HCT116 (cell line): ENCODE measurements at regions not wholly inside any gene's neighbourhood (a gene's known extent, or its start where the extent isn't known, plus 50 kb on each side); places are given as distances from the start of the nearest gene placed in this dataset.

Experiments
- ATAC-seq: fragments of 200-7000 bp; cut with Tn5 transposase; 2 replicates; pipeline ENCODE4 v1.9.1; 2020; ENCODE audit warnings: mild to moderate bottlenecking, moderate library complexity
- BruUV-seq: library from RNA; stranded (reverse); fragments of 400-500 nt; replicated peaks from 2 replicates; lab custom pipeline; 2021; lab: Mats Ljungman, UMichigan
- CTCF ChIA-PET: fragments of 300-600 bp; sonication (Branson Sonifier 250); formaldehyde crosslinking; loops from one replicate; lab custom pipeline; 2021; ENCODE audit warnings: antibody characterized with exemption; lab: Charles Lee
- POLR2A ChIA-PET: fragments of 300-600, 350-600 bp; sonication (Branson Sonifier 250); formaldehyde crosslinking; loops from one replicate; lab custom pipeline; 2021; ENCODE audit warnings: antibody characterized with exemption; lab: Charles Lee
- RAD21 ChIA-PET, 2 experiments: fragments of 300-600 bp; sonication (Branson Sonifier 250); formaldehyde crosslinking; loops; one replicate each; lab custom pipeline; 2023; ENCODE audit warnings: low total read pairs in 2 of 2; ENCODE audit not compliant: uncharacterized antibody in 2 of 2, unreplicated experiment in 2 of 2, low non-redundant PET in 1 of 2; lab: Charles Lee
- DNase-seq: peaks from one replicate; pipeline ENCODE4 v3.0.0-alpha.2; 2010; ENCODE audit warnings: low read depth, low spot score
- H2AFZ ChIP-seq: fragments of 200-600 bp; shearing (Covaris generic), sonication (generic); 2 replicates; pipeline ENCODE4 v1.6.1; 2017; ENCODE audit warnings: low read depth, mixed run types, mixed read lengths, antibody characterized with exemption, low read length; ENCODE audit not compliant: poor library complexity, severe bottlenecking
- H3K27ac ChIP-seq: 2 replicates; pipeline ENCODE4 v1.5.1; 2012; ENCODE audit warnings: low read depth, low read length
- H3K27me3 ChIP-seq: fragments of 200-600 bp; sonication (generic); 2 replicates; pipeline ENCODE4 v1.6.1; 2016; ENCODE audit warnings: mixed run types, low read length, mixed read lengths; ENCODE audit not compliant: insufficient read depth
- H3K36me3 ChIP-seq, 2 experiments: fragments of 200-500 bp in 1 of 2; fragments of 200-600 bp in 1 of 2; sonication (Bioruptor generic) in 1 of 2; sonication (generic) in 1 of 2; 2 replicates each; pipeline versions ENCODE4 v1.5.1 to v1.6.1; 2014 to 2016; ENCODE audit warnings: low read length in 2 of 2, inconsistent platforms in 1 of 2, mixed read lengths in 1 of 2, mixed run types in 1 of 2; ENCODE audit not compliant: insufficient read depth in 2 of 2, control insufficient read depth in 1 of 2
- H3K4me1 ChIP-seq, 2 experiments: fragments of 200-600 bp in 1 of 2; sonication (generic) in 1 of 2; 2 replicates each; pipeline versions ENCODE4 v1.5.1 to v1.6.1; 2012 to 2017; ENCODE audit warnings: low read length in 2 of 2, inconsistent platforms in 1 of 2, mild to moderate bottlenecking in 1 of 2, mixed read lengths in 1 of 2, mixed run types in 1 of 2, moderate library complexity in 1 of 2; ENCODE audit not compliant: insufficient read depth in 2 of 2, control insufficient read depth in 1 of 2
- H3K4me2 ChIP-seq: fragments of 200-600 bp; sonication (generic); 2 replicates; pipeline ENCODE4 v1.6.1; 2017; ENCODE audit warnings: mixed run types, low read length, mixed read lengths
- H3K4me3 ChIP-seq, 2 experiments: fragments of 200-600 bp in 1 of 2; sonication (generic) in 1 of 2; replicated peaks in 1 of 2; 2 replicates each; pipeline ENCODE4 v1.5.1; 2011 to 2016; ENCODE audit warnings: low read length in 2 of 2, control low read depth in 1 of 2, low read depth in 1 of 2, mild to moderate bottlenecking in 1 of 2, mixed read lengths in 1 of 2, mixed run types in 1 of 2
- H3K79me2 ChIP-seq: fragments of 200-600 bp; sonication (generic); 2 replicates; pipeline ENCODE4 v1.6.1; 2017; ENCODE audit warnings: mild to moderate bottlenecking, mixed run types, low read length, moderate library complexity, mixed read lengths; ENCODE audit not compliant: insufficient read depth
- H3K9ac ChIP-seq: fragments of 200-600 bp; sonication (generic); 2 replicates; pipeline ENCODE4 v1.6.1; 2016; ENCODE audit warnings: low read length, mixed read lengths
- H3K9me2 ChIP-seq: fragments of 200-600 bp; sonication (generic), shearing (Covaris generic); 2 replicates; pipeline ENCODE4 v1.6.1; 2017; ENCODE audit warnings: mixed run types, mild to moderate bottlenecking, moderate library complexity; ENCODE audit not compliant: insufficient read depth
- H3K9me3 ChIP-seq, 2 experiments: fragments of 200-500 bp in 1 of 2; fragments of 200-600 bp in 1 of 2; sonication (Bioruptor generic) in 1 of 2; sonication (generic) in 1 of 2; 2 replicates each; pipeline ENCODE4 v1.6.1; 2014 to 2017; ENCODE audit warnings: low read length in 2 of 2, mixed read lengths in 2 of 2, inconsistent platforms in 1 of 2, low read depth in 1 of 2, mild to moderate bottlenecking in 1 of 2, mixed run types in 1 of 2, moderate library complexity in 1 of 2; ENCODE audit not compliant: control insufficient read depth in 1 of 2, insufficient read depth in 1 of 2
- H4K20me1 ChIP-seq: fragments of 200-600 bp; sonication (generic), shearing (Covaris generic); 2 replicates; pipeline ENCODE4 v1.6.1; 2017; ENCODE audit warnings: mixed run types, mild to moderate bottlenecking, moderate library complexity; ENCODE audit not compliant: insufficient read depth
- CBX3 ChIP-seq: IDR thresholded peaks from 2 replicates; pipeline ENCODE4 v1.6.1; 2012; ENCODE audit warnings: low read depth
- ELF1 ChIP-seq: IDR thresholded peaks from 2 replicates; pipeline ENCODE4 v1.6.1; 2012; ENCODE audit warnings: low read depth, borderline replicate concordance
- FOSL1 ChIP-seq: IDR thresholded peaks from 2 replicates; pipeline ENCODE4 v1.6.1; 2012; ENCODE audit warnings: low read depth
- POLR2A ChIP-seq: IDR thresholded peaks from 2 replicates; pipeline ENCODE4 v1.7.0; 2011; ENCODE audit warnings: borderline replicate concordance; ENCODE audit not compliant: insufficient read depth, insufficient read length; ENCODE audit errors: extremely low read depth
- POLR2AphosphoS5 ChIP-seq: IDR thresholded peaks from 2 replicates; pipeline ENCODE4 v1.6.1; 2011; ENCODE audit warnings: mild to moderate bottlenecking, low read depth, low read length, moderate library complexity
- SIN3A ChIP-seq: IDR thresholded peaks from 2 replicates; pipeline ENCODE4 v1.6.1; 2012; ENCODE audit warnings: low read depth
- SP1 ChIP-seq: IDR thresholded peaks from 2 replicates; pipeline ENCODE4 v1.6.1; 2012; ENCODE audit warnings: low read depth
- TCF7L2 ChIP-seq: IDR thresholded peaks from 2 replicates; pipeline ENCODE4 v1.7.0; 2011; ENCODE audit warnings: borderline replicate concordance, inconsistent platforms; ENCODE audit not compliant: insufficient read depth, insufficient read length; ENCODE audit errors: extremely low read depth
- ZNF274 ChIP-seq: fragments of 200-500 bp; sonication (Bioruptor generic); IDR thresholded peaks from 2 replicates; pipeline ENCODE4 v1.6.1; 2014; ENCODE audit warnings: mild to moderate bottlenecking, low read depth, low read length, inconsistent platforms
- intact Hi-C: fragments of 100-400 bp; cut with micrococcal nuclease; formaldehyde crosslinking; loops from 2 replicates; pipeline ENCODE4 v1.10.0; 2022
- TF ChIP-seq, protein P1 (sequence below), 3 experiments: fragments of 200-600 bp in 1 of 3; sonication (generic) in 1 of 3; IDR thresholded peaks in 2 of 3; conservative IDR thresholded peaks in 1 of 3; 2 replicates each; pipeline ENCODE4 v1.5.1; 2012 to 2017; ENCODE audit warnings: low read depth in 2 of 3, low read length in 2 of 3, antibody characterized with exemption in 1 of 3, borderline replicate concordance in 1 of 3, control low read depth in 1 of 3, mild to moderate bottlenecking in 1 of 3, mixed read lengths in 1 of 3, mixed run types in 1 of 3, moderate library complexity in 1 of 3; ENCODE audit not compliant: insufficient read depth in 1 of 3
- TF ChIP-seq, protein P2 (sequence below): IDR thresholded peaks from 2 replicates; pipeline ENCODE4 v1.6.1; 2012; ENCODE audit warnings: low read depth

DNA sequence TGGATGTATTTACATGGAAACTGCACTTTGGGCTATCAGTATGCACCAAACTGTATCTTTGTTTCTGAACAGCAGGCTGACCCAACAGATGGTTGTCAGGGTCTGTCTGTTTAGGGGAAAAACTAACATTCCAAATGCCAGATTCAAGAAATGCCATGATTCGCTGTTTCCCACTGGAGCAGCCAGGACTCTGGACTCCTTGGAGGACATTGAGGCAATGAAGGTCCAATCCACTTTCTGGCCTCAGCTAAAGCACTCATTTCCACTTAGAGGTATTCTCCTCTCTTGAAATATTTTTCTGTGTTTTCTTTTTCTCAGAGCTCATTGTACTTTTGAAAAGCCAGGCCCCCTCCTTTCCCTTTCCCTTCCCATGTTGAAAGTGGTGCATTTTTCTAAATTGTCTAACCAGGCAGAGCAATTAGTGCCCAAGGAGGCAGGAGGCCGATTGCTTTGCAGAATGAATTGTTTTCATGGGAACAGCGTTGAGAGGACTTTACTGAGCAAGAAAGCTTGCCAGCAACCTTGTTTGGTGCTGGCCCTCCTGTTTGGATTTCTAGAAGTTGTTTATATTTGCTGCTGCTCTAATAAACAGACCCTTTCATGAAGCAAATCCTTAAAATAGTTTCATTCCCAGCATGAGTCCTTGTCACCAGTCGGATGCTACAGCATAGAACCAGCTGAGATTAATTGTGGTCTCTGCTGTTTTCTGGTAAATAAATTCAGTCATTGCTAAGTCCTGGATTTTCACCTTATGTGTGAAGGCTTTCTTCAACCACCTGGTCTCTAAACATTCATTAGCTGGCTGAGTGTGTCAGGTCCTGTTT is 132.8 kb upstream of the TAF11L2 start:
- ATAC-seq: no peak
- Histone ChIP-seq H3K4me3 (no peak overlapping the region), H3K9ac (no peak overlapping the region), H3K9me2 (no peaks in the 10 kb centered on the region), H3K4me2 (no peak overlapping the region), H3K36me3 (no peaks in the 10 kb centered on the region), H4K20me1 (no peaks in the 10 kb centered on the region)
- POLR2A ChIA-PET: interaction anchor here (0.5 kb wide), 1 partner anchor 8 kb away, joined by 3 read pairs; no protein-coding TSS in a partner anchor
- BruUV-seq: no TSS peak
- intact Hi-C loops: no loop called here
- no peak for DNase-seq
- TF ChIP-seq TCF7L2: no peak
- no peak for TF ChIP-seq FOSL1
- no peak for TF ChIP-seq ZNF274
- TF ChIP-seq, all 23 proteins: peak for 0
- ChIA-PET RAD21 (no interaction called here), CTCF (no interaction called here)
- Histone ChIP-seq H3K9me3 (no peaks in the 10 kb centered on the region), H3K27me3 (no peaks in the 10 kb centered on the region), H2AFZ (no peak overlapping the region), H3K79me2 (no peaks in the 10 kb centered on the region), H3K27ac (no peak overlapping the region), H3K4me1 (no peaks in the 10 kb centered on the region)

- intact Hi-C loops: no loop called here
- CTCF ChIA-PET: no interaction called here
Observed at GRCh38 chr5:17365811-17366138, 132.3 kb upstream of the TAF11L2 start.

More at GRCh38 chr5:17365811-17366138, 132.3 kb upstream of the TAF11L2 start:
- DNase-seq: no peak
- no peaks in the 10 kb centered on the region for H3K79me2 ChIP-seq
- H3K27me3 ChIP-seq: no peaks in the 10 kb centered on the region
- H3K36me3 ChIP-seq: no peaks in the 10 kb centered on the region
- RAD21 ChIA-PET: no interaction called here
- no peaks in the 10 kb centered on the region for H3K9me3 ChIP-seq
- H3K4me1 ChIP-seq: no peaks in the 10 kb centered on the region
- POLR2A ChIA-PET: interaction anchor here (0.5 kb wide), 1 partner anchor 9 kb away, joined by 3 read pairs; no protein-coding TSS in a partner anchor
- no peak overlapping the region for H3K4me2 ChIP-seq
- no peak overlapping the region for H2AFZ ChIP-seq
- no peak overlapping the region for H3K27ac ChIP-seq
- H3K4me3 ChIP-seq: no peak overlapping the region
- H3K9ac ChIP-seq: no peak overlapping the region
- H3K9me2 ChIP-seq: no peaks in the 10 kb centered on the region
- no peaks in the 10 kb centered on the region for H4K20me1 ChIP-seq
- ATAC-seq: 0 out of 2 replicates have a peak, but pooled peaks have one; percentile 30
- TF ChIP-seq ELF1 (no peak), SP1 (no peak), SIN3A (no peak), POLR2AphosphoS5 (no peak), ZNF274 (no peak), POLR2A (no peak), TCF7L2 (no peak), FOSL1 (no peak), CBX3 (no peak)
- TF ChIP-seq, protein P1, sequence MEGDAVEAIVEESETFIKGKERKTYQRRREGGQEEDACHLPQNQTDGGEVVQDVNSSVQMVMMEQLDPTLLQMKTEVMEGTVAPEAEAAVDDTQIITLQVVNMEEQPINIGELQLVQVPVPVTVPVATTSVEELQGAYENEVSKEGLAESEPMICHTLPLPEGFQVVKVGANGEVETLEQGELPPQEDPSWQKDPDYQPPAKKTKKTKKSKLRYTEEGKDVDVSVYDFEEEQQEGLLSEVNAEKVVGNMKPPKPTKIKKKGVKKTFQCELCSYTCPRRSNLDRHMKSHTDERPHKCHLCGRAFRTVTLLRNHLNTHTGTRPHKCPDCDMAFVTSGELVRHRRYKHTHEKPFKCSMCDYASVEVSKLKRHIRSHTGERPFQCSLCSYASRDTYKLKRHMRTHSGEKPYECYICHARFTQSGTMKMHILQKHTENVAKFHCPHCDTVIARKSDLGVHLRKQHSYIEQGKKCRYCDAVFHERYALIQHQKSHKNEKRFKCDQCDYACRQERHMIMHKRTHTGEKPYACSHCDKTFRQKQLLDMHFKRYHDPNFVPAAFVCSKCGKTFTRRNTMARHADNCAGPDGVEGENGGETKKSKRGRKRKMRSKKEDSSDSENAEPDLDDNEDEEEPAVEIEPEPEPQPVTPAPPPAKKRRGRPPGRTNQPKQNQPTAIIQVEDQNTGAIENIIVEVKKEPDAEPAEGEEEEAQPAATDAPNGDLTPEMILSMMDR (IDR thresholded peaks at IDR 0.05 in 2 of 3, conservative IDR thresholded peaks at IDR 0.05 in 1 of 3; ENCODE audit: borderline replicate concordance in 1 of 3, insufficient read depth in 1 of 3, low read depth in 2 of 3, low read length in 2 of 3): no peak
- TF ChIP-seq, protein P2, sequence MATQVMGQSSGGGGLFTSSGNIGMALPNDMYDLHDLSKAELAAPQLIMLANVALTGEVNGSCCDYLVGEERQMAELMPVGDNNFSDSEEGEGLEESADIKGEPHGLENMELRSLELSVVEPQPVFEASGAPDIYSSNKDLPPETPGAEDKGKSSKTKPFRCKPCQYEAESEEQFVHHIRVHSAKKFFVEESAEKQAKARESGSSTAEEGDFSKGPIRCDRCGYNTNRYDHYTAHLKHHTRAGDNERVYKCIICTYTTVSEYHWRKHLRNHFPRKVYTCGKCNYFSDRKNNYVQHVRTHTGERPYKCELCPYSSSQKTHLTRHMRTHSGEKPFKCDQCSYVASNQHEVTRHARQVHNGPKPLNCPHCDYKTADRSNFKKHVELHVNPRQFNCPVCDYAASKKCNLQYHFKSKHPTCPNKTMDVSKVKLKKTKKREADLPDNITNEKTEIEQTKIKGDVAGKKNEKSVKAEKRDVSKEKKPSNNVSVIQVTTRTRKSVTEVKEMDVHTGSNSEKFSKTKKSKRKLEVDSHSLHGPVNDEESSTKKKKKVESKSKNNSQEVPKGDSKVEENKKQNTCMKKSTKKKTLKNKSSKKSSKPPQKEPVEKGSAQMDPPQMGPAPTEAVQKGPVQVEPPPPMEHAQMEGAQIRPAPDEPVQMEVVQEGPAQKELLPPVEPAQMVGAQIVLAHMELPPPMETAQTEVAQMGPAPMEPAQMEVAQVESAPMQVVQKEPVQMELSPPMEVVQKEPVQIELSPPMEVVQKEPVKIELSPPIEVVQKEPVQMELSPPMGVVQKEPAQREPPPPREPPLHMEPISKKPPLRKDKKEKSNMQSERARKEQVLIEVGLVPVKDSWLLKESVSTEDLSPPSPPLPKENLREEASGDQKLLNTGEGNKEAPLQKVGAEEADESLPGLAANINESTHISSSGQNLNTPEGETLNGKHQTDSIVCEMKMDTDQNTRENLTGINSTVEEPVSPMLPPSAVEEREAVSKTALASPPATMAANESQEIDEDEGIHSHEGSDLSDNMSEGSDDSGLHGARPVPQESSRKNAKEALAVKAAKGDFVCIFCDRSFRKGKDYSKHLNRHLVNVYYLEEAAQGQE: no peak
- TF ChIP-seq, all 23 proteins: peak for 0
- no TSS peak for BruUV-seq
